SU-DHL-6 (cell line): ENCODE measurements at regions not wholly inside any gene's neighbourhood (a gene's known extent, or its start where the extent isn't known, plus 50 kb on each side); places are given as distances from the start of the nearest gene placed in this dataset.

Experiments
- H2AFZ ChIP-seq: fragments of 200-600 bp; sonication (generic); 2 replicates; pipeline ENCODE4 v1.6.1; 2014; ENCODE audit warnings: low read depth, mild to moderate bottlenecking, moderate library complexity, mixed read lengths, antibody characterized with exemption, low read length; ENCODE audit not compliant: severe bottlenecking
- H3F3A ChIP-seq: fragments of 200-600 bp; shearing (Covaris generic); 2 replicates; pipeline ENCODE4 v1.6.0; 2016; ENCODE audit warnings: antibody characterized with exemption, mild to moderate bottlenecking; ENCODE audit not compliant: insufficient read depth
- H3K27ac ChIP-seq: fragments of 200-600 bp; sonication (generic); 2 replicates; pipeline ENCODE4 v1.5.1; 2016; ENCODE audit warnings: low read depth, mild to moderate bottlenecking, low read length, moderate library complexity, mixed read lengths
- H3K27me3 ChIP-seq: fragments of 200-600 bp; sonication (generic), shearing (Covaris generic); 2 replicates; pipeline ENCODE4 v1.6.0; 2014; ENCODE audit warnings: mild to moderate bottlenecking, low read length
- H3K36me3 ChIP-seq: fragments of 200-600 bp; sonication (generic); 2 replicates; pipeline ENCODE4 v1.6.1; 2014; ENCODE audit warnings: mild to moderate bottlenecking, low read length, mixed read lengths
- H3K4me2 ChIP-seq: fragments of 300-600, 200-600 bp; shearing (Covaris generic), sonication (generic); 2 replicates; pipeline ENCODE4 v1.6.0; 2014; ENCODE audit warnings: low read length, low read depth, mild to moderate bottlenecking; ENCODE audit not compliant: poor library complexity, severe bottlenecking
- H3K4me3 ChIP-seq: fragments of 200-600 bp; sonication (generic); 2 replicates; pipeline ENCODE4 v1.5.1; 2014; ENCODE audit warnings: antibody characterized with exemption, low read length, mild to moderate bottlenecking, mixed read lengths; ENCODE audit not compliant: insufficient read depth, poor library complexity, severe bottlenecking
- H3K79me2 ChIP-seq: fragments of 200-600 bp; sonication (generic); 2 replicates; pipeline ENCODE4 v1.6.1; 2014; ENCODE audit warnings: mild to moderate bottlenecking, low read length, moderate library complexity; ENCODE audit not compliant: insufficient read depth
- H3K9ac ChIP-seq: fragments of 200-600 bp; sonication (generic); 2 replicates; pipeline ENCODE4 v1.7.0; 2014; ENCODE audit warnings: mild to moderate bottlenecking, low read length
- H3K9me2 ChIP-seq: fragments of 200-600 bp; sonication (generic); replicated peaks from 2 replicates; pipeline ENCODE4 v1.6.1; 2014; ENCODE audit warnings: low read length; ENCODE audit not compliant: insufficient read depth
- H3K9me3 ChIP-seq: fragments of 200-600 bp; sonication (generic); 2 replicates; pipeline ENCODE4 v1.6.1; 2014; ENCODE audit warnings: low read length, mixed read lengths; ENCODE audit not compliant: insufficient read depth
- H4K20me1 ChIP-seq: fragments of 200-600 bp; sonication (generic); 2 replicates; pipeline ENCODE4 v1.6.1; 2014; ENCODE audit warnings: low read depth, mild to moderate bottlenecking, antibody characterized with exemption, low read length, moderate library complexity, mixed read lengths
- EZH2phosphoT487 ChIP-seq: fragments of 200-600 bp; sonication (generic), shearing (Covaris generic); conservative IDR thresholded peaks from 2 replicates; pipeline ENCODE4 v1.6.1; 2018; ENCODE audit warnings: mild to moderate bottlenecking, antibody characterized with exemption, low read length, moderate library complexity, mixed read lengths
- TF ChIP-seq, protein P1 (sequence below): fragments of 200-600 bp; sonication (generic); IDR thresholded peaks from one replicate; pipeline ENCODE4 v1.5.1; 2017; ENCODE audit warnings: antibody characterized with exemption, mild to moderate bottlenecking, low read length, moderate library complexity; ENCODE audit not compliant: insufficient read depth, poor library complexity, severe bottlenecking

DNA sequence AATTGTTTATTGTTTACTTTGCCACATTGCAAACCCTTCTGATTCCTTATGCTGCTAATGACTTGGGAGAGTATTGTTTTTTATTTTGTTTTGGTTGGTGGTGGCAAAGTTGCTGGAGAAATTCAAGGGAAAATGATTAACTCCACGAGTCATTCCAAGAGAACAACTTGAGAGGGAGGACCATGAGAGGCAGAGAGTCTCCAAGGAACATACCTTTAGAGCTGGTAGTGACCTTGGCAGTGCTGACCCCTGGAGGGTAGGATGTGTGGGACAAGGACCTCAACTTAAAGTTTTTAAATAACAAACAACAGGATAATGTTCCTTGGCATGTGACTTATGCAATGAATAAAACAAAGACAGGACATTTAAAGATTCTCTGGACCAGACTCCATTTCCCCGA is 139.7 kb downstream of the LRRC70 start:
- Histone ChIP-seq H3K9me2 (no peaks in the 10 kb centered on the region), H3K36me3 (no peaks in the 10 kb centered on the region), H3K9ac (no peak overlapping the region), H3K27ac (no peak overlapping the region), H2AFZ (no peak overlapping the region), H3K79me2 (no peaks in the 10 kb centered on the region), H3K4me3 (no peak overlapping the region), H3K4me2 (no peak overlapping the region), H4K20me1 (no peaks in the 10 kb centered on the region), H3K27me3 (no peaks in the 10 kb centered on the region), H3K9me3 (no peaks in the 10 kb centered on the region), H3F3A (no peaks in the 10 kb centered on the region)
- TF ChIP-seq, protein P1, sequence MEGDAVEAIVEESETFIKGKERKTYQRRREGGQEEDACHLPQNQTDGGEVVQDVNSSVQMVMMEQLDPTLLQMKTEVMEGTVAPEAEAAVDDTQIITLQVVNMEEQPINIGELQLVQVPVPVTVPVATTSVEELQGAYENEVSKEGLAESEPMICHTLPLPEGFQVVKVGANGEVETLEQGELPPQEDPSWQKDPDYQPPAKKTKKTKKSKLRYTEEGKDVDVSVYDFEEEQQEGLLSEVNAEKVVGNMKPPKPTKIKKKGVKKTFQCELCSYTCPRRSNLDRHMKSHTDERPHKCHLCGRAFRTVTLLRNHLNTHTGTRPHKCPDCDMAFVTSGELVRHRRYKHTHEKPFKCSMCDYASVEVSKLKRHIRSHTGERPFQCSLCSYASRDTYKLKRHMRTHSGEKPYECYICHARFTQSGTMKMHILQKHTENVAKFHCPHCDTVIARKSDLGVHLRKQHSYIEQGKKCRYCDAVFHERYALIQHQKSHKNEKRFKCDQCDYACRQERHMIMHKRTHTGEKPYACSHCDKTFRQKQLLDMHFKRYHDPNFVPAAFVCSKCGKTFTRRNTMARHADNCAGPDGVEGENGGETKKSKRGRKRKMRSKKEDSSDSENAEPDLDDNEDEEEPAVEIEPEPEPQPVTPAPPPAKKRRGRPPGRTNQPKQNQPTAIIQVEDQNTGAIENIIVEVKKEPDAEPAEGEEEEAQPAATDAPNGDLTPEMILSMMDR, result no peak
- TF ChIP-seq EZH2phosphoT487, result no peak

DNA sequence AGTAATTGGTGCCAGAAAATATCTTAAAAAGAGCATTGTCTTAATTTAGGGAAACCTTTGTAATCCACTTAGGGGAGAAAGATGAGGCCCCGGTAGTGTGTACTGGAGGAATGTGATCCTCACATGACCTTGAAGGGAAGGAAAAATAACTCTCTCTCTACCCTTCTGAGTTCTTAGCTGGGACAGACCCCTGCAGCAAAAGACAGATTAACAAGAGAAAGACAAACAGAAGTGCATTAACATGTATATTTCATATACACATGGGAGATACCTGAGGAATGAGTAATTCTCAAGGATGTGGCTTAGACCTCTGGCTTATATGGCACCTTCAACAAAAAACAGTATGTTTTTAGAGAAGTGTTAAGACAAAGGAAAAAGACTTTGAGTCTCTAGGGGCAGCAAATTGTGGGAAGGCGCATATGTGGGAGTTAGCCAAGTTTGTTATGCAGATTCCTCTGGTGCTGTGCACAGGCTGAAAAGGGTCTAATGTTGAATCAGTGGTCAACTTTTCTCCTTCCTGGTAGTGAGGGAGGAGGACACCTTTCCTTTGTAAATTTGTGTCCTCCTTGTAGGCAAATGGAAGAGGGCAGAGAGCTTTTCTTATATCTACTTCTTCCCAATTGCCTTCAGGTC is 138.8 kb downstream of the LRRC70 start:
- Histone ChIP-seq H3K4me2 (no peak overlapping the region), H3K36me3 (no peaks in the 10 kb centered on the region), H3K9me3 (no peaks in the 10 kb centered on the region), H3K79me2 (no peaks in the 10 kb centered on the region), H3F3A (no peaks in the 10 kb centered on the region), H3K9me2 (no peaks in the 10 kb centered on the region), H3K9ac (no peak overlapping the region), H2AFZ (no peak overlapping the region), H4K20me1 (no peaks in the 10 kb centered on the region), H3K27me3 (no peaks in the 10 kb centered on the region), H3K4me3 (no peak overlapping the region), H3K27ac (no peak overlapping the region)
- TF ChIP-seq EZH2phosphoT487, result no peak
- TF ChIP-seq, protein P1, result no peak

DNA sequence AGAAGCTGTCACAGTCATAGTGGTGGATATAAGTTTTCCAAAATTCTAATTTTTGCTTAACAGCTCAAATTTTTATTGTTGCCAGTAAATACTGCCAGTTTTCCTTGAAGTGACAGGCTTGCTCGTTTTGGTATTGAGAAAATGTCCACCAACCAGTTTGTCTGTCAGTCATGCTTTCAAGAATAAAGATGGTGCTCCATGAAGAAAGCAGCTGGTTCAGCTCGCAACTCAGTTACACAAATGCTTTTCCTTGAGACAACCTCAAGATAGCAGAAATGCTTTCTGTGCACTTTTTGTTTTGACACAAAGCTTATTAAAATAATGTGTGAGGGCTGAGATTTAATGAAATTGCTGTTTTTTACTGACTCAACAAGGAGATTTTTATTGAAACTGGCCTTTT is 135.7 kb downstream of the LRRC70 start:
- Histone ChIP-seq H2AFZ (no peak overlapping the region), H3K4me2 (no peak overlapping the region), H3K9ac (no peak overlapping the region), H3K79me2 (no peaks in the 10 kb centered on the region), H4K20me1 (no peaks in the 10 kb centered on the region), H3K4me3 (no peak overlapping the region), H3K9me3 (no peaks in the 10 kb centered on the region), H3K27me3 (no peaks in the 10 kb centered on the region), H3K36me3 (no peaks in the 10 kb centered on the region), H3K9me2 (no peaks in the 10 kb centered on the region), H3F3A (no peaks in the 10 kb centered on the region), H3K27ac (no peak overlapping the region)
- TF ChIP-seq, protein P1, result no peak
- TF ChIP-seq EZH2phosphoT487, result no peak
